PC-9 (cell line): ENCODE measurements at regions not wholly inside any gene's neighbourhood (a gene's known extent, or its start where the extent isn't known, plus 50 kb on each side); places are given as distances from the start of the nearest gene placed in this dataset.

ENCODE experiments used
- BruUV-seq: library from RNA; stranded (reverse); fragments of 400-500 nt; replicated peaks from 2 replicates; lab custom pipeline; 2021; lab: Mats Ljungman, UMichigan
- CTCF ChIA-PET: fragments of 300-600 bp; sonication (Branson Sonifier 250); formaldehyde crosslinking; loops from one replicate; lab custom pipeline; 2022; ENCODE audit warnings: antibody characterized with exemption; lab: Charles Lee
- POLR2A ChIA-PET: fragments of 300-600 bp; sonication (Branson Sonifier 250); formaldehyde crosslinking; loops from one replicate; lab custom pipeline; 2022; ENCODE audit warnings: antibody characterized with exemption; ENCODE audit not compliant: unreplicated experiment; lab: Charles Lee
- DNase-seq, 2 experiments: peaks; one replicate each; pipeline versions ENCODE4 v3.0.0 to v3.0.0-alpha.2; 2015 to 2022; ENCODE audit warnings: mixed read lengths in 1 of 2
- H2AFZ ChIP-seq: fragments of 200-600 bp; sonication (generic); 2 replicates; pipeline ENCODE4 v1.8.1; 2017; ENCODE audit warnings: antibody characterized with exemption
- H3F3A ChIP-seq: fragments of 200-600 bp; sonication (generic); 2 replicates; pipeline ENCODE4 v1.8.1; 2017; ENCODE audit warnings: antibody characterized with exemption, mild to moderate bottlenecking, low read depth; ENCODE audit not compliant: insufficient read depth
- H3K27ac ChIP-seq: fragments of 200-600 bp; sonication (generic); 2 replicates; pipeline ENCODE4 v1.6.1; 2016; ENCODE audit warnings: mixed run types
- H3K27me3 ChIP-seq: fragments of 200-600 bp; sonication (generic); 2 replicates; pipeline ENCODE4 v1.6.1; 2016; ENCODE audit warnings: low read depth, mixed run types; ENCODE audit not compliant: insufficient read depth
- H3K36me3 ChIP-seq: fragments of 200-600 bp; sonication (generic); 2 replicates; pipeline ENCODE4 v1.6.1; 2016; ENCODE audit warnings: low read depth, mixed run types
- H3K4me1 ChIP-seq: fragments of 200-600 bp; sonication (generic); replicated peaks from 2 replicates; pipeline ENCODE4 v1.6.1; 2016; ENCODE audit warnings: mixed run types; ENCODE audit not compliant: insufficient read depth
- H3K4me2 ChIP-seq: fragments of 200-600 bp; sonication (generic); 2 replicates; pipeline ENCODE4 v1.6.1; 2017; ENCODE audit warnings: mixed run types
- H3K4me3 ChIP-seq: fragments of 200-600 bp; sonication (generic); 2 replicates; pipeline ENCODE4 v1.6.1; 2016; ENCODE audit warnings: mixed run types
- H3K79me2 ChIP-seq: fragments of 200-600 bp; sonication (generic); 2 replicates; pipeline ENCODE4 v1.6.1; 2017; ENCODE audit warnings: low read depth, mixed run types
- H3K9me2 ChIP-seq: fragments of 200-600 bp; sonication (generic); 2 replicates; pipeline ENCODE4 v1.8.1; 2017; ENCODE audit warnings: mild to moderate bottlenecking; ENCODE audit not compliant: insufficient read depth
- H3K9me3 ChIP-seq: fragments of 200-600 bp; sonication (generic); 2 replicates; pipeline ENCODE4 v1.8.1; 2016; ENCODE audit warnings: low read depth; ENCODE audit not compliant: insufficient read depth
- H4K20me1 ChIP-seq: fragments of 200-600 bp; sonication (generic); 2 replicates; pipeline ENCODE4 v1.8.1; 2017; ENCODE audit not compliant: insufficient read depth
- EZH2 ChIP-seq: fragments of 200-600 bp; sonication (generic); IDR thresholded peaks from 2 replicates; pipeline ENCODE4 v1.8.0; 2017; ENCODE audit warnings: antibody characterized with exemption, low read depth
- intact Hi-C: fragments of 100-400 bp; cut with micrococcal nuclease; formaldehyde crosslinking; loops from one replicate; pipeline ENCODE4 v1.10.0; 2022; ENCODE audit not compliant: unreplicated experiment
- TF ChIP-seq, protein P1 (sequence below): fragments of 200-600 bp; sonication (generic); conservative IDR thresholded peaks from 2 replicates; pipeline ENCODE4 v1.6.1; 2017; ENCODE audit warnings: mixed run types, antibody characterized with exemption, mild to moderate bottlenecking, moderate library complexity

DNA sequence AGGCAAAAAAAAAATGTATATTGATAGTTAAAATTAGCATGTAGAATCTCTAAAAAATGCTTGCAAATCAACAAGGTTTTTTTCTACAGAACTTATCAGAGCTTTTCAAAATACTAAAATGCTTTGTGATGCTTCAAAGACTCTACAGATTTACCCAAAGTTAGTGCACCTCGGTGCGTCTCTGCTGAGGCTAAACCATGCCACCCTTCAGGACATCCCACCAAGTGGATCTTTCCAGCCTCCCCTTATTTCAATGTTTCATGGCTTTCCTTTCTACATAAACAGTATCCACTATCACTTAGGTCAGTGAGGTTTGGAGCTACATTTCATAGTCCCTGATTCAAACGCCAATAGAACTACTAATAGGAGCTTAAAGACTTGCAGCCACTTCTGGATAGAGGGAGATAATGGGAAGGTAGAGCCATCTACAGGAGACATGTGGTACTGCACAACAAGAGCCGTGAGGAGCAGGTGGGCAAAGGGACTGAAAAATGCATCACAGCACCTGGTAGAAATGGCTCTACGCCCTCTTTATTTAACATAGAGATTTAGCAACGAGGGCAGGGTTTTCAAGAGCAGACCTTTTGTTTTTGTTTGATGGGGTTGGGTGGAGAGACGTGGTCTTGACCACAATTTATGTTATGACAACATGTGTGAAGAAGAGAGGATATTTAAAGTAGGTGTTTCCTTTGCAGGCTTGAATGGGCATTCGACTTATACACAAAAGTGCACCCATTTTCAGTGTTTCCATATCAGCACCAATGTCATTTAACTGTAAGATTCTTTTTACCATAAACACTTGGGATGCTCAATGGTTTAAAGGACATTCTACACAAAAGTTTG is 56.1 kb upstream of the SLC35G4 start:
- H4K20me1 ChIP-seq, result no peaks in the 10 kb centered on the region
- H3K9me3 ChIP-seq, result no peaks in the 10 kb centered on the region
- no peaks in the 10 kb centered on the region for H3K9me2 ChIP-seq
- no peak overlapping the region for H3K4me2 ChIP-seq
- intact Hi-C loops, result loop anchor here (1.0 to 10.0 kb wide), 5 partner anchors 243 to 1579 kb away; no protein-coding TSS in a partner anchor
- H3K4me1 ChIP-seq, result no peaks in the 10 kb centered on the region
- ChIA-PET POLR2A (interaction anchor here (0.9 kb wide), 1 partner anchor 994 kb away, joined by 4 read pairs; no protein-coding TSS in a partner anchor), CTCF (interaction anchor here (0.6 to 1.0 kb wide), 2 partner anchors 243 to 993 kb away, joined by 3 to 4 read pairs; no protein-coding TSS in a partner anchor)
- no peaks in the 10 kb centered on the region for H3K79me2 ChIP-seq
- H3K27ac ChIP-seq, result no peak overlapping the region
- peak in 1 of 2 experiments; percentile 30 for DNase-seq
- no peak overlapping the region for H3K4me3 ChIP-seq
- no peak overlapping the region for H2AFZ ChIP-seq
- no peak; the same call in 1 of the 2 replicates for TF ChIP-seq EZH2
- TF ChIP-seq, protein P1, sequence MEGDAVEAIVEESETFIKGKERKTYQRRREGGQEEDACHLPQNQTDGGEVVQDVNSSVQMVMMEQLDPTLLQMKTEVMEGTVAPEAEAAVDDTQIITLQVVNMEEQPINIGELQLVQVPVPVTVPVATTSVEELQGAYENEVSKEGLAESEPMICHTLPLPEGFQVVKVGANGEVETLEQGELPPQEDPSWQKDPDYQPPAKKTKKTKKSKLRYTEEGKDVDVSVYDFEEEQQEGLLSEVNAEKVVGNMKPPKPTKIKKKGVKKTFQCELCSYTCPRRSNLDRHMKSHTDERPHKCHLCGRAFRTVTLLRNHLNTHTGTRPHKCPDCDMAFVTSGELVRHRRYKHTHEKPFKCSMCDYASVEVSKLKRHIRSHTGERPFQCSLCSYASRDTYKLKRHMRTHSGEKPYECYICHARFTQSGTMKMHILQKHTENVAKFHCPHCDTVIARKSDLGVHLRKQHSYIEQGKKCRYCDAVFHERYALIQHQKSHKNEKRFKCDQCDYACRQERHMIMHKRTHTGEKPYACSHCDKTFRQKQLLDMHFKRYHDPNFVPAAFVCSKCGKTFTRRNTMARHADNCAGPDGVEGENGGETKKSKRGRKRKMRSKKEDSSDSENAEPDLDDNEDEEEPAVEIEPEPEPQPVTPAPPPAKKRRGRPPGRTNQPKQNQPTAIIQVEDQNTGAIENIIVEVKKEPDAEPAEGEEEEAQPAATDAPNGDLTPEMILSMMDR, result peak; percentile 92
- no TSS peak for BruUV-seq
- H3F3A ChIP-seq, result no peaks in the 10 kb centered on the region
- H3K27me3 ChIP-seq, result peaks cover 37% of the 10 kb centered on the region
- no peaks in the 10 kb centered on the region for H3K36me3 ChIP-seq

DNA sequence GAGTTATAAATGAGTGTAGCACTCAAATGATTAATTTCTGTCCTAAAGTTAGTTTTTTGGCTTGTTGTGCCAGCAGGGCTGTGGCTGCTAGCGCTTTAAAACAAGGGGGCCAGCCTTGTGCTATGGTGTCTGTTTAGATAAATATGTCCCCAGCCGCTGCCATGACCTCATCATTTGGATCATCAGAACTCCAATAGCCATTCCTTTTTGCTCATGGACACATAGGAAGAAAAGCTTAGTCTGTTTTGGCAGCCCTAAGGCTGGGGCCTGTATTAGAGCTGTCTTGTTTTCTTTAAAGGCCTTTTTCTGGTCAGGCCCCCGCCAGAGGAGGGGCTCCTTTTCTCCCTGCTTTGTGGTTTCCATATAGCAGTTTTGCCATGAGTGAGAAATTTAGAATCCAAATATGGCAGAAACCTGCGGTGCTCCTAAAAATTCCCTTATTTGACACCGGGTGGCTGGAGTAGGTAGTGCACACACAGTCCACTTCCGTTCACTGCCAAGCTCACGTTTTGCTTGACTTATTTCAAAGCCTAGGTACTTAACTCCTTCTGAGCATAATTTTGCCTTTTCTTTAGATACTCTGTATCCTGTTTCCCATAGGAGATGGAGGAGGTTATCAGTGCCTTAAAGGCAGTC is 60.4 kb upstream of the SLC35G4 start:
- H2AFZ ChIP-seq, result no peak overlapping the region
- H3K9me3 ChIP-seq, result peaks cover 2% of the 10 kb centered on the region; the same call in 1 of the 2 replicates
- no peak for TF ChIP-seq EZH2
- TF ChIP-seq, protein P1, result no peak
- peaks cover 31% of the 10 kb centered on the region for H3K27me3 ChIP-seq
- intact Hi-C loops, result no loop called here
- no TSS peak for BruUV-seq
- H3K4me1 ChIP-seq, result no peaks in the 10 kb centered on the region
- H3K36me3 ChIP-seq, result no peaks in the 10 kb centered on the region
- no peak overlapping the region for H3K27ac ChIP-seq
- H3K79me2 ChIP-seq, result no peaks in the 10 kb centered on the region
- H3K9me2 ChIP-seq, result no peaks in the 10 kb centered on the region
- no peak overlapping the region for H3K4me2 ChIP-seq
- no peak overlapping the region for H3K4me3 ChIP-seq
- H3F3A ChIP-seq, result no peaks in the 10 kb centered on the region
- no peaks in the 10 kb centered on the region for H4K20me1 ChIP-seq
- ChIA-PET CTCF (no interaction called here), POLR2A (no interaction called here)
- DNase-seq, result no peak

DNA sequence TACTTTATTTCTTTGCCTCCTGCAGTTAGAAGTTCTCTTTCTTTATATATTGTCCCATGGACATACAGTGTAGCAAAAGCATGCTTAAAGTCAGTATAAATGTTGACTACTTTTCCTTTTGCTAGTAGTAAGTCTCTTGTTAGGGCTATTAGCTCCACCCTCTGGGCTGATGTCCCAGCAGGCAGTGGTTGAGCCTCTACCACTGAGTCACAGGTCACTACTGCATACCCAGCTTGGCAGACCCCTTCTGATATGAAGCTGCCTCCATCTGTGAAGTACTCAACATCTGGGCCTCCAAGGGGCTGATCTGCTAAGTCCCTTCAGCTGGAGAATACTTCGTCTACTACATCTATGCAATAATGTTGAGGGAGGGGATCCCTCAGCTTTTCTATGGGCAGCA is 61.0 kb upstream of the SLC35G4 start:
- no peaks in the 10 kb centered on the region for H3K9me2 ChIP-seq
- no peak overlapping the region for H2AFZ ChIP-seq
- H3K4me3 ChIP-seq, result no peak overlapping the region
- H3K4me1 ChIP-seq, result no peaks in the 10 kb centered on the region
- BruUV-seq, result no TSS peak
- H3K9me3 ChIP-seq, result peaks cover 3% of the 10 kb centered on the region; the same call in 1 of the 2 replicates
- no peak for TF ChIP-seq EZH2
- TF ChIP-seq, protein P1, result no peak
- H3K4me2 ChIP-seq, result no peak overlapping the region
- POLR2A ChIA-PET, result no interaction called here
- H4K20me1 ChIP-seq, result no peaks in the 10 kb centered on the region
- peaks cover 31% of the 10 kb centered on the region for H3K27me3 ChIP-seq
- H3K27ac ChIP-seq, result no peak overlapping the region
- no peaks in the 10 kb centered on the region for H3K79me2 ChIP-seq
- no peak for DNase-seq
- intact Hi-C loops, result no loop called here
- H3F3A ChIP-seq, result no peaks in the 10 kb centered on the region
- no peaks in the 10 kb centered on the region for H3K36me3 ChIP-seq
- CTCF ChIA-PET, result no interaction called here
